K562 (cell line): ENCODE measurements at regions not wholly inside any gene's neighbourhood (a gene's known extent, or its start where the extent isn't known, plus 50 kb on each side); places are given as distances from the start of the nearest gene placed in this dataset.

Source experiments
- ATAC-seq: fragments of 200-7000 bp; cut with Tn5 transposase; 3 replicates; pipeline ENCODE4 v1.9.1; 2020; ENCODE audit warnings: moderate library complexity
- BruUV-seq: library from RNA; stranded (reverse); fragments of 400-500 nt; replicated peaks from 2 replicates; lab custom pipeline; 2021; lab: Mats Ljungman, UMichigan
- CTCF ChIA-PET: fragments of 300-600 bp; formaldehyde crosslinking; extraction: SDS; loops from one replicate; lab custom pipeline; 2021; ENCODE audit warnings: low intra/inter-chr PET ratio; lab: Yijun Ruan, JAX
- POLR2A ChIA-PET: fragments of 300-600, 350-650 bp; sonication (Branson Sonifier 250); formaldehyde crosslinking; extraction: SDS; loops from one replicate; lab custom pipeline; 2021; ENCODE audit warnings: antibody characterized with exemption, inconsistent platforms; lab: Yijun Ruan, JAX
- DNase-seq, 4 experiments: peaks; one replicate each; pipeline versions ENCODE4 v3.0.0 to v3.0.0-alpha.2; 2011 to 2018; ENCODE audit warnings: low spot score in 3 of 4, mixed read lengths in 3 of 4; ENCODE audit errors: extremely low read depth in 1 of 4
- FAIRE-seq: peaks from 2 replicates; lab custom pipeline; 2011; peaks lifted over from hg19 to GRCh38; lab: Jason Lieb, UNC
- H2AFZ ChIP-seq: 2 replicates; pipeline ENCODE4 v1.6.0; 2011; ENCODE audit warnings: low read depth, low read length, control low read depth, inconsistent platforms
- H3K27ac ChIP-seq: fragments of 200-600 bp; 3 replicates; pipeline ENCODE4 v1.8.0; 2011; ENCODE audit warnings: low read depth, mild to moderate bottlenecking, control low read depth, inconsistent platforms, low read length, moderate library complexity, mixed read lengths; ENCODE audit errors: extremely low read depth
- H3K27me3 ChIP-seq, 2 experiments: fragments of 300-600 bp in 1 of 2; 2 replicates in 1 of 2; 3 replicates in 1 of 2; pipeline versions ENCODE4 v1.6.0 to v1.8.0; 2011; ENCODE audit warnings: inconsistent platforms in 2 of 2, low read length in 2 of 2, mild to moderate bottlenecking in 1 of 2, mixed read lengths in 1 of 2, moderate library complexity in 1 of 2; ENCODE audit not compliant: control insufficient read depth in 2 of 2, insufficient read depth in 2 of 2
- H3K36me3 ChIP-seq: fragments of 300-600 bp; 3 replicates; pipeline ENCODE4 v1.8.0; 2011; ENCODE audit warnings: mild to moderate bottlenecking, low read length, inconsistent platforms; ENCODE audit not compliant: control insufficient read depth, insufficient read depth
- H3K4me1 ChIP-seq, 2 experiments: fragments of 200-600 bp in 1 of 2; replicated peaks in 1 of 2; 2 replicates in 1 of 2; 3 replicates in 1 of 2; pipeline versions ENCODE4 v1.5.1 to v1.8.0; 2011; ENCODE audit warnings: inconsistent platforms in 2 of 2, low read length in 2 of 2, mild to moderate bottlenecking in 1 of 2, mixed read lengths in 1 of 2, moderate library complexity in 1 of 2; ENCODE audit not compliant: control insufficient read depth in 2 of 2, insufficient read depth in 2 of 2
- H3K4me2 ChIP-seq: 2 replicates; pipeline ENCODE4 v1.6.1; 2011; ENCODE audit warnings: low read length, control low read depth, inconsistent platforms, mixed read lengths; ENCODE audit not compliant: insufficient read depth
- H3K4me3 ChIP-seq: fragments of 200-600 bp; sonication (generic), shearing (Covaris generic); 2 replicates; pipeline ENCODE4 v1.5.1; 2016; ENCODE audit warnings: control low read depth, inconsistent platforms
- H3K79me2 ChIP-seq: fragments of 200-600 bp; 3 replicates; pipeline ENCODE4 v1.8.0; 2011; ENCODE audit warnings: low read length, inconsistent platforms; ENCODE audit not compliant: control insufficient read depth, insufficient read depth
- H3K9ac ChIP-seq, 2 experiments: 2 replicates each; pipeline versions ENCODE4 v1.6.0 to v1.6.1; 2011; ENCODE audit warnings: low read depth in 2 of 2, low read length in 2 of 2, control low read depth in 1 of 2, inconsistent platforms in 1 of 2, mild to moderate bottlenecking in 1 of 2, mixed read lengths in 1 of 2; ENCODE audit not compliant: insufficient read depth in 1 of 2
- H3K9me1 ChIP-seq: one replicate; pipeline ENCODE4 v1.6.0; 2011; ENCODE audit warnings: inconsistent platforms, mild to moderate bottlenecking, low read length, moderate library complexity; ENCODE audit not compliant: control insufficient read depth, insufficient read depth
- H3K9me3 ChIP-seq: replicated peaks from 2 replicates; pipeline ENCODE4 v1.5.1; 2011; ENCODE audit warnings: low read depth, low read length, inconsistent platforms; ENCODE audit not compliant: control insufficient read depth, insufficient read depth
- H4K20me1 ChIP-seq: replicated peaks from 2 replicates; pipeline ENCODE4 v1.6.1; 2011; ENCODE audit warnings: low read length, inconsistent platforms, mixed read lengths; ENCODE audit not compliant: control insufficient read depth, insufficient read depth
- C11orf30 ChIP-seq: fragments of 450-650 bp; IDR thresholded peaks from 2 replicates; pipeline ENCODE4 v1.6.1; 2016; ENCODE audit warnings: low read depth, mild to moderate bottlenecking
- E2F3 ChIP-seq: fragments of 250-450 bp; sonication (Bioruptor Pico); IDR thresholded peaks from 2 replicates; pipeline ENCODE4 v1.4.0; 2020; ENCODE audit warnings: mild to moderate bottlenecking
- ETS1 ChIP-seq: conservative IDR thresholded peaks from 2 replicates; pipeline ENCODE4 v1.6.1; 2011; ENCODE audit warnings: low read depth, mild to moderate bottlenecking, low read length; ENCODE audit not compliant: control insufficient read depth
- KDM5B ChIP-seq: fragments of 200-600 bp; sonication (generic); IDR thresholded peaks from 2 replicates; pipeline ENCODE4 v1.6.1; 2012; ENCODE audit warnings: low read depth, mild to moderate bottlenecking, moderate library complexity, low read length, control low read depth, inconsistent platforms; ENCODE audit not compliant: insufficient replicate concordance
- RBM25 ChIP-seq: fragments of 200-400 bp; formaldehyde crosslinking; IDR thresholded peaks from 2 replicates; pipeline ENCODE4 v1.6.1; 2018; ENCODE audit warnings: low read length, low read depth, moderate library complexity; ENCODE audit not compliant: severe bottlenecking
- TCF7 ChIP-seq: sonication (generic); IDR thresholded peaks from 2 replicates; pipeline ENCODE4 v1.6.1; 2016; ENCODE audit warnings: antibody characterized with exemption, borderline replicate concordance
- TRIM28 ChIP-seq: fragments of 450-650 bp; IDR thresholded peaks from 2 replicates; pipeline ENCODE4 v1.6.1; 2017
- XRCC4 ChIP-seq: IDR thresholded peaks from one replicate; pipeline ENCODE4 v1.6.1; 2011; ENCODE audit not compliant: insufficient read depth, insufficient read length; ENCODE audit errors: extremely low read depth
- ZMIZ1 ChIP-seq, 2 experiments: fragments of 150-350 bp in 1 of 2; IDR thresholded peaks; 2 replicates each; pipeline ENCODE4 v1.6.1; 2012 to 2016; ENCODE audit warnings: low read depth in 2 of 2, low read length in 2 of 2, mild to moderate bottlenecking in 1 of 2, moderate library complexity in 1 of 2
- ZNF121 ChIP-seq: sonication (generic); formaldehyde crosslinking; conservative IDR thresholded peaks from 2 replicates; pipeline ENCODE4 v1.8.0; 2022; ENCODE audit warnings: missing genetic modification reagents
- ZNF586 ChIP-seq: fragments of 450-650 bp; formaldehyde crosslinking; conservative IDR thresholded peaks from 2 replicates; pipeline ENCODE4 v1.4.0; 2020; ENCODE audit warnings: mild to moderate bottlenecking, moderate library complexity
- ZNF655 ChIP-seq: fragments of 250-450 bp; sonication (Bioruptor Pico); IDR thresholded peaks from 2 replicates; pipeline ENCODE4 v1.5.0; 2021
- in situ Hi-C: fragments of 300-500 bp; cut with MboI; formaldehyde crosslinking; loops from 4 replicates; pipeline ENCODE4 v1.15.0; 2018; ENCODE audit warnings: inconsistent platforms, mixed read lengths
- intact Hi-C: fragments of 100-400 bp; cut with micrococcal nuclease; formaldehyde crosslinking; loops from 2 replicates; pipeline ENCODE4 v1.14.2; 2022

- H3K4me2 ChIP-seq = no peak overlapping the region
- no peak overlapping the region for H3K27ac ChIP-seq
- no peaks in the 10 kb centered on the region for H3K79me2 ChIP-seq
- no peak overlapping the region for H3K4me3 ChIP-seq
- in situ Hi-C loops = no loop called here
- H4K20me1 ChIP-seq = no peaks in the 10 kb centered on the region
- H3K27me3 ChIP-seq = no peaks in the 10 kb centered on the region
- CTCF ChIA-PET = no interaction called here
- no peaks in the 10 kb centered on the region for H3K4me1 ChIP-seq
- no TSS peak for BruUV-seq
- TF ChIP-seq ZMIZ1 (IDR thresholded peaks at IDR 0.05; ENCODE audit: low read depth in 2 of 2, low read length in 2 of 2) (no peak), XRCC4 (no peak), KDM5B (no peak), ZNF121 (CRISPR knock-in tag) (no peak), TCF7 (no peak), ETS1 (no peak), RBM25 (no peak), ZNF655 (no peak), E2F3 (CRISPR knock-in tag) (no peak), C11orf30 (no peak), ZNF586 (CRISPR knock-in tag) (no peak), TRIM28 (no peak)
- TF ChIP-seq, all 486 proteins: peak for 0
- POLR2A ChIA-PET = no interaction called here
- ATAC-seq (no peak), DNase-seq (no peak), FAIRE-seq (no peak)
- H3K9ac ChIP-seq = no peak overlapping the region
- H2AFZ ChIP-seq = no peak overlapping the region
- intact Hi-C loops = no loop called here
- no peaks in the 10 kb centered on the region for H3K9me3 ChIP-seq
- no peaks in the 10 kb centered on the region for H3K9me1 ChIP-seq
- H3K36me3 ChIP-seq = no peaks in the 10 kb centered on the region
These were observed 463.2 kb downstream of the METTL15 start for GRCh38 chr11:28571371-28571770.
